HCT116 (cell line): ENCODE measurements at regions not wholly inside any gene's neighbourhood (a gene's known extent, or its start where the extent isn't known, plus 50 kb on each side); places are given as distances from the start of the nearest gene placed in this dataset.

Experiments
- ATAC-seq: fragments of 200-7000 bp; cut with Tn5 transposase; 2 replicates; pipeline ENCODE4 v1.9.1; 2020; ENCODE audit warnings: mild to moderate bottlenecking, moderate library complexity
- BruUV-seq: library from RNA; stranded (reverse); fragments of 400-500 nt; replicated peaks from 2 replicates; lab custom pipeline; 2021; lab: Mats Ljungman, UMichigan
- CTCF ChIA-PET: fragments of 300-600 bp; sonication (Branson Sonifier 250); formaldehyde crosslinking; loops from one replicate; lab custom pipeline; 2021; ENCODE audit warnings: antibody characterized with exemption; lab: Charles Lee
- POLR2A ChIA-PET: fragments of 300-600, 350-600 bp; sonication (Branson Sonifier 250); formaldehyde crosslinking; loops from one replicate; lab custom pipeline; 2021; ENCODE audit warnings: antibody characterized with exemption; lab: Charles Lee
- RAD21 ChIA-PET, 2 experiments: fragments of 300-600 bp; sonication (Branson Sonifier 250); formaldehyde crosslinking; loops; one replicate each; lab custom pipeline; 2023; ENCODE audit warnings: low total read pairs in 2 of 2; ENCODE audit not compliant: uncharacterized antibody in 2 of 2, unreplicated experiment in 2 of 2, low non-redundant PET in 1 of 2; lab: Charles Lee
- DNase-seq: peaks from one replicate; pipeline ENCODE4 v3.0.0-alpha.2; 2010; ENCODE audit warnings: low read depth, low spot score
- H2AFZ ChIP-seq: fragments of 200-600 bp; shearing (Covaris generic), sonication (generic); 2 replicates; pipeline ENCODE4 v1.6.1; 2017; ENCODE audit warnings: low read depth, mixed run types, mixed read lengths, antibody characterized with exemption, low read length; ENCODE audit not compliant: poor library complexity, severe bottlenecking
- H3K27ac ChIP-seq: 2 replicates; pipeline ENCODE4 v1.5.1; 2012; ENCODE audit warnings: low read depth, low read length
- H3K27me3 ChIP-seq: fragments of 200-600 bp; sonication (generic); 2 replicates; pipeline ENCODE4 v1.6.1; 2016; ENCODE audit warnings: mixed run types, low read length, mixed read lengths; ENCODE audit not compliant: insufficient read depth
- H3K36me3 ChIP-seq, 2 experiments: fragments of 200-500 bp in 1 of 2; fragments of 200-600 bp in 1 of 2; sonication (Bioruptor generic) in 1 of 2; sonication (generic) in 1 of 2; 2 replicates each; pipeline versions ENCODE4 v1.5.1 to v1.6.1; 2014 to 2016; ENCODE audit warnings: low read length in 2 of 2, inconsistent platforms in 1 of 2, mixed read lengths in 1 of 2, mixed run types in 1 of 2; ENCODE audit not compliant: insufficient read depth in 2 of 2, control insufficient read depth in 1 of 2
- H3K4me1 ChIP-seq, 2 experiments: fragments of 200-600 bp in 1 of 2; sonication (generic) in 1 of 2; 2 replicates each; pipeline versions ENCODE4 v1.5.1 to v1.6.1; 2012 to 2017; ENCODE audit warnings: low read length in 2 of 2, inconsistent platforms in 1 of 2, mild to moderate bottlenecking in 1 of 2, mixed read lengths in 1 of 2, mixed run types in 1 of 2, moderate library complexity in 1 of 2; ENCODE audit not compliant: insufficient read depth in 2 of 2, control insufficient read depth in 1 of 2
- H3K4me2 ChIP-seq: fragments of 200-600 bp; sonication (generic); 2 replicates; pipeline ENCODE4 v1.6.1; 2017; ENCODE audit warnings: mixed run types, low read length, mixed read lengths
- H3K4me3 ChIP-seq, 2 experiments: fragments of 200-600 bp in 1 of 2; sonication (generic) in 1 of 2; replicated peaks in 1 of 2; 2 replicates each; pipeline ENCODE4 v1.5.1; 2011 to 2016; ENCODE audit warnings: low read length in 2 of 2, control low read depth in 1 of 2, low read depth in 1 of 2, mild to moderate bottlenecking in 1 of 2, mixed read lengths in 1 of 2, mixed run types in 1 of 2
- H3K79me2 ChIP-seq: fragments of 200-600 bp; sonication (generic); 2 replicates; pipeline ENCODE4 v1.6.1; 2017; ENCODE audit warnings: mild to moderate bottlenecking, mixed run types, low read length, moderate library complexity, mixed read lengths; ENCODE audit not compliant: insufficient read depth
- H3K9ac ChIP-seq: fragments of 200-600 bp; sonication (generic); 2 replicates; pipeline ENCODE4 v1.6.1; 2016; ENCODE audit warnings: low read length, mixed read lengths
- H3K9me2 ChIP-seq: fragments of 200-600 bp; sonication (generic), shearing (Covaris generic); 2 replicates; pipeline ENCODE4 v1.6.1; 2017; ENCODE audit warnings: mixed run types, mild to moderate bottlenecking, moderate library complexity; ENCODE audit not compliant: insufficient read depth
- H3K9me3 ChIP-seq, 2 experiments: fragments of 200-500 bp in 1 of 2; fragments of 200-600 bp in 1 of 2; sonication (Bioruptor generic) in 1 of 2; sonication (generic) in 1 of 2; 2 replicates each; pipeline ENCODE4 v1.6.1; 2014 to 2017; ENCODE audit warnings: low read length in 2 of 2, mixed read lengths in 2 of 2, inconsistent platforms in 1 of 2, low read depth in 1 of 2, mild to moderate bottlenecking in 1 of 2, mixed run types in 1 of 2, moderate library complexity in 1 of 2; ENCODE audit not compliant: control insufficient read depth in 1 of 2, insufficient read depth in 1 of 2
- H4K20me1 ChIP-seq: fragments of 200-600 bp; sonication (generic), shearing (Covaris generic); 2 replicates; pipeline ENCODE4 v1.6.1; 2017; ENCODE audit warnings: mixed run types, mild to moderate bottlenecking, moderate library complexity; ENCODE audit not compliant: insufficient read depth
- CBX3 ChIP-seq: IDR thresholded peaks from 2 replicates; pipeline ENCODE4 v1.6.1; 2012; ENCODE audit warnings: low read depth
- CEBPB ChIP-seq: IDR thresholded peaks from 2 replicates; pipeline ENCODE4 v1.6.1; 2012; ENCODE audit warnings: low read depth
- CTCF ChIP-seq, 3 experiments: fragments of 200-600 bp in 1 of 3; sonication (generic) in 1 of 3; IDR thresholded peaks in 2 of 3; conservative IDR thresholded peaks in 1 of 3; 2 replicates each; pipeline ENCODE4 v1.5.1; 2012 to 2017; ENCODE audit warnings: low read depth in 2 of 3, low read length in 2 of 3, antibody characterized with exemption in 1 of 3, borderline replicate concordance in 1 of 3, control low read depth in 1 of 3, mild to moderate bottlenecking in 1 of 3, mixed read lengths in 1 of 3, mixed run types in 1 of 3, moderate library complexity in 1 of 3; ENCODE audit not compliant: insufficient read depth in 1 of 3
- EGR1 ChIP-seq: IDR thresholded peaks from 2 replicates; pipeline ENCODE4 v1.6.1; 2012; ENCODE audit warnings: low read depth
- EZH2 ChIP-seq: fragments of 200-600 bp; sonication (generic); IDR thresholded peaks from 2 replicates; pipeline ENCODE4 v1.6.1; 2017; ENCODE audit warnings: antibody characterized with exemption, mixed run types
- EZH2phosphoT487 ChIP-seq: fragments of 200-600 bp; IDR thresholded peaks from 2 replicates; pipeline ENCODE4 v1.6.1; 2018; ENCODE audit warnings: antibody characterized with exemption, borderline replicate concordance
- FOSL1 ChIP-seq: IDR thresholded peaks from 2 replicates; pipeline ENCODE4 v1.6.1; 2012; ENCODE audit warnings: low read depth
- JUND ChIP-seq: IDR thresholded peaks from 2 replicates; pipeline ENCODE4 v1.6.1; 2012
- POLR2A ChIP-seq: IDR thresholded peaks from 2 replicates; pipeline ENCODE4 v1.7.0; 2011; ENCODE audit warnings: borderline replicate concordance; ENCODE audit not compliant: insufficient read depth, insufficient read length; ENCODE audit errors: extremely low read depth
- POLR2AphosphoS5 ChIP-seq: IDR thresholded peaks from 2 replicates; pipeline ENCODE4 v1.6.1; 2011; ENCODE audit warnings: mild to moderate bottlenecking, low read depth, low read length, moderate library complexity
- RAD21 ChIP-seq: IDR thresholded peaks from 2 replicates; pipeline ENCODE4 v1.6.1; 2012; ENCODE audit warnings: low read depth, mild to moderate bottlenecking
- REST ChIP-seq: IDR thresholded peaks from 2 replicates; pipeline ENCODE4 v1.6.1; 2012; ENCODE audit warnings: low read depth
- SIN3A ChIP-seq: IDR thresholded peaks from 2 replicates; pipeline ENCODE4 v1.6.1; 2012; ENCODE audit warnings: low read depth
- SRF ChIP-seq: IDR thresholded peaks from 2 replicates; pipeline ENCODE4 v1.6.1; 2012; ENCODE audit warnings: low read depth
- TCF7L2 ChIP-seq: IDR thresholded peaks from 2 replicates; pipeline ENCODE4 v1.7.0; 2011; ENCODE audit warnings: borderline replicate concordance, inconsistent platforms; ENCODE audit not compliant: insufficient read depth, insufficient read length; ENCODE audit errors: extremely low read depth
- YY1 ChIP-seq: IDR thresholded peaks from 2 replicates; pipeline ENCODE4 v1.6.1; 2011; ENCODE audit warnings: low read length, low read depth, moderate library complexity, mild to moderate bottlenecking; ENCODE audit not compliant: insufficient replicate concordance; ENCODE audit errors: extremely low read depth
- ZBTB33 ChIP-seq: IDR thresholded peaks from 2 replicates; pipeline ENCODE4 v1.6.1; 2011; ENCODE audit warnings: mild to moderate bottlenecking, low read length, moderate library complexity; ENCODE audit not compliant: insufficient replicate concordance; ENCODE audit errors: extremely low read depth
- ZFX ChIP-seq: fragments of 450-650 bp; IDR thresholded peaks from 2 replicates; pipeline ENCODE4 v1.6.1; 2017
- ZNF274 ChIP-seq: fragments of 200-500 bp; sonication (Bioruptor generic); IDR thresholded peaks from 2 replicates; pipeline ENCODE4 v1.6.1; 2014; ENCODE audit warnings: mild to moderate bottlenecking, low read depth, low read length, inconsistent platforms
- intact Hi-C: fragments of 100-400 bp; cut with micrococcal nuclease; formaldehyde crosslinking; loops from 2 replicates; pipeline ENCODE4 v1.10.0; 2022

- no peaks in the 10 kb centered on the region for H3K9me2 ChIP-seq
- POLR2A ChIA-PET, result no interaction called here
- CTCF ChIA-PET, result interaction anchor here (1.6 kb wide), 1 partner anchor 276 kb away, joined by 3 read pairs; no protein-coding TSS in a partner anchor
- no peaks in the 10 kb centered on the region for H3K27me3 ChIP-seq
- no peaks in the 10 kb centered on the region for H4K20me1 ChIP-seq
- no peak overlapping the region for H2AFZ ChIP-seq
- intact Hi-C loops, result no loop called here
- ATAC-seq (no peak), DNase-seq (no peak)
- no peaks in the 10 kb centered on the region for H3K36me3 ChIP-seq
- no TSS peak for BruUV-seq
- no peak overlapping the region for H3K4me2 ChIP-seq
- H3K9ac ChIP-seq, result no peak overlapping the region
- H3K79me2 ChIP-seq, result no peaks in the 10 kb centered on the region
- no peak overlapping the region for H3K27ac ChIP-seq
- no peak overlapping the region for H3K4me3 ChIP-seq
- RAD21 ChIA-PET, result no interaction called here
- no peak for TF ChIP-seq SRF
- no peak for TF ChIP-seq FOSL1
- TF ChIP-seq CTCF (IDR thresholded peaks at IDR 0.05 in 2 of 3, conservative IDR thresholded peaks at IDR 0.05 in 1 of 3; ENCODE audit: borderline replicate concordance in 1 of 3, insufficient read depth in 1 of 3, low read depth in 2 of 3, low read length in 2 of 3), result no peak
- no peak for TF ChIP-seq YY1
- TF ChIP-seq EZH2phosphoT487, result no peak
- TF ChIP-seq POLR2AphosphoS5, result no peak
- TF ChIP-seq POLR2A, result no peak
- TF ChIP-seq CBX3, result no peak
- no peak for TF ChIP-seq ZNF274
- no peak for TF ChIP-seq ZFX
- TF ChIP-seq ZBTB33, result no peak
- no peak for TF ChIP-seq JUND
- TF ChIP-seq CEBPB, result no peak
- no peak for TF ChIP-seq SIN3A
- no peak for TF ChIP-seq RAD21
- TF ChIP-seq EZH2, result no peak
- TF ChIP-seq TCF7L2, result no peak
- TF ChIP-seq EGR1, result no peak
- no peak for TF ChIP-seq REST
- H3K4me1 ChIP-seq, result peaks cover 0 to 5% of the 10 kb centered on the region in 2 experiments; a peak in 1 of 4 replicates
- no peaks in the 10 kb centered on the region for H3K9me3 ChIP-seq
These were observed 66.0 kb upstream of the IRF2 start for GRCh38 chr4:184540307-184540706.
